IMR-90 (cell line): ENCODE measurements at regions not wholly inside any gene's neighbourhood (a gene's known extent, or its start where the extent isn't known, plus 50 kb on each side); places are given as distances from the start of the nearest gene placed in this dataset.

Experiments used
- ATAC-seq: fragments of 200-7000 bp; cut with Tn5 transposase; 2 replicates; pipeline ENCODE4 v1.9.1; 2020; ENCODE audit warnings: low read depth, mild to moderate bottlenecking, moderate library complexity
- BruUV-seq: library from RNA; stranded (reverse); fragments of 400-500 nt; replicated peaks from 2 replicates; lab custom pipeline; 2021; lab: Mats Ljungman, UMichigan
- CTCF ChIA-PET: fragments of 300-600 bp; formaldehyde crosslinking; extraction: SDS; loops from one replicate; lab custom pipeline; 2021; ENCODE audit warnings: antibody characterized with exemption; lab: Yijun Ruan, JAX
- POLR2A ChIA-PET: fragments of 300-600 bp; sonication (Branson Sonifier 250); formaldehyde crosslinking; loops from one replicate; lab custom pipeline; 2022; ENCODE audit warnings: antibody characterized with exemption; ENCODE audit not compliant: unreplicated experiment; lab: Charles Lee
- DNase-seq: peaks from one replicate; pipeline ENCODE4 v3.0.0; 2013
- H2AFZ ChIP-seq: replicated peaks from 2 replicates; pipeline ENCODE3; 2013; ENCODE audit warnings: low read length, mild to moderate bottlenecking; ENCODE audit not compliant: poor library complexity
- H2AK5ac ChIP-seq: 2 replicates; pipeline ENCODE4 v1.6.1; 2013; ENCODE audit warnings: low read depth, low read length, inconsistent platforms
- H2AK9ac ChIP-seq: replicated peaks from 2 replicates; pipeline ENCODE3; 2013; ENCODE audit warnings: mild to moderate bottlenecking, low read depth, low read length, moderate library complexity; ENCODE audit not compliant: poor library complexity
- H2BK120ac ChIP-seq: 2 replicates; pipeline ENCODE4 v1.6.1; 2013; ENCODE audit warnings: low read depth, low read length, inconsistent platforms
- H2BK15ac ChIP-seq: 3 replicates; pipeline ENCODE4 v1.6.1; 2013; ENCODE audit warnings: low read depth, low read length, inconsistent platforms
- H2BK20ac ChIP-seq: 2 replicates; pipeline ENCODE4 v1.6.1; 2013; ENCODE audit warnings: low read depth, mild to moderate bottlenecking, inconsistent platforms, low read length, moderate library complexity
- H2BK5ac ChIP-seq: 2 replicates; pipeline ENCODE4 v1.6.1; 2013; ENCODE audit warnings: mild to moderate bottlenecking, low read depth, low read length, inconsistent platforms; ENCODE audit not compliant: poor library complexity, severe bottlenecking
- H3K14ac ChIP-seq: replicated peaks from 2 replicates; pipeline ENCODE4 v1.6.1; 2013; ENCODE audit warnings: low read depth, low read length, inconsistent platforms
- H3K18ac ChIP-seq: 2 replicates; pipeline ENCODE4 v1.6.1; 2013; ENCODE audit warnings: low read depth, low read length, control low read depth
- H3K23ac ChIP-seq: 2 replicates; pipeline ENCODE4 v1.6.1; 2013; ENCODE audit warnings: low read depth, low read length, inconsistent platforms
- H3K27ac ChIP-seq: 2 replicates; pipeline ENCODE4 v1.5.1; 2013; ENCODE audit warnings: mild to moderate bottlenecking, control low read depth, low read length; ENCODE audit not compliant: insufficient read depth
- H3K27me3 ChIP-seq: 2 replicates; pipeline ENCODE4 v1.6.1; 2013; ENCODE audit warnings: low read length; ENCODE audit not compliant: control insufficient read depth, insufficient read depth
- H3K36me3 ChIP-seq: 2 replicates; pipeline ENCODE4 v1.6.1; 2013; ENCODE audit warnings: low read length, mixed read lengths; ENCODE audit not compliant: control insufficient read depth, insufficient read depth
- H3K4ac ChIP-seq: 2 replicates; pipeline ENCODE4 v1.6.1; 2013; ENCODE audit warnings: low read depth, low read length, inconsistent platforms
- H3K4me1 ChIP-seq: 2 replicates; pipeline ENCODE4 v1.6.1; 2013; ENCODE audit warnings: low read length, mixed read lengths; ENCODE audit not compliant: control insufficient read depth, insufficient read depth
- H3K4me2 ChIP-seq: 2 replicates; pipeline ENCODE4 v1.6.1; 2013; ENCODE audit warnings: low read depth, mild to moderate bottlenecking, control low read depth, low read length, moderate library complexity
- H3K4me3 ChIP-seq: 2 replicates; pipeline ENCODE4 v1.5.1; 2013; ENCODE audit warnings: low read depth, mild to moderate bottlenecking, control low read depth, low read length, moderate library complexity; ENCODE audit not compliant: insufficient read depth
- H3K56ac ChIP-seq: 2 replicates; pipeline ENCODE4 v1.6.1; 2013; ENCODE audit warnings: low read length, inconsistent platforms; ENCODE audit not compliant: insufficient read depth; ENCODE audit errors: extremely low read depth
- H3K79me1 ChIP-seq, 2 experiments: 2 replicates each; pipeline ENCODE4 v1.6.1; 2013; ENCODE audit warnings: low read length in 2 of 2, inconsistent platforms in 1 of 2, low read depth in 1 of 2
- H3K9ac ChIP-seq: 2 replicates; pipeline ENCODE4 v1.6.1; 2013; ENCODE audit warnings: low read depth, low read length, control low read depth
- H3K9me1 ChIP-seq: 2 replicates; pipeline ENCODE4 v1.6.1; 2013; ENCODE audit warnings: low read length, inconsistent platforms; ENCODE audit not compliant: insufficient read depth
- H3K9me3 ChIP-seq: 2 replicates; pipeline ENCODE4 v1.6.1; 2013; ENCODE audit warnings: low read length; ENCODE audit not compliant: control insufficient read depth, insufficient read depth
- H4K20me1 ChIP-seq: 2 replicates; pipeline ENCODE4 v1.6.1; 2013; ENCODE audit warnings: low read length, inconsistent platforms; ENCODE audit not compliant: insufficient read depth
- H4K5ac ChIP-seq: 2 replicates; pipeline ENCODE4 v1.6.1; 2013; ENCODE audit warnings: mild to moderate bottlenecking, low read depth, low read length, control low read depth
- H4K8ac ChIP-seq, 2 experiments: 2 replicates each; pipeline ENCODE4 v1.6.1; 2013; ENCODE audit warnings: low read depth in 2 of 2, low read length in 2 of 2, control low read depth in 1 of 2, inconsistent platforms in 1 of 2
- H4K91ac ChIP-seq: 2 replicates; pipeline ENCODE4 v1.6.1; 2013; ENCODE audit warnings: low read depth, low read length, inconsistent platforms; ENCODE audit not compliant: insufficient read depth
- BHLHE40 ChIP-seq: fragments of 150-350 bp; IDR thresholded peaks from 2 replicates; pipeline ENCODE4 v1.6.1; 2016; ENCODE audit warnings: mild to moderate bottlenecking, low read depth, low read length
- CHD1 ChIP-seq: IDR thresholded peaks from 2 replicates; pipeline ENCODE4 v1.6.1; 2012; ENCODE audit warnings: low read depth, low read length, improper control_type of control experiment
- FOS ChIP-seq: fragments of 150-350 bp; IDR thresholded peaks from 2 replicates; pipeline ENCODE4 v1.6.1; 2016; ENCODE audit warnings: low read depth, low read length
- MAZ ChIP-seq: IDR thresholded peaks from 2 replicates; pipeline ENCODE4 v1.6.1; 2012; ENCODE audit warnings: low read depth, mild to moderate bottlenecking, low read length, improper control_type of control experiment, moderate library complexity, borderline replicate concordance
- MXI1 ChIP-seq: IDR thresholded peaks from 2 replicates; pipeline ENCODE4 v1.6.1; 2012; ENCODE audit warnings: low read depth, mild to moderate bottlenecking, low read length, moderate library complexity, borderline replicate concordance
- NFE2L2 ChIP-seq: fragments of 150-350 bp; IDR thresholded peaks from 2 replicates; pipeline ENCODE4 v1.6.1; 2016; ENCODE audit warnings: low read depth, mild to moderate bottlenecking, low read length
- POLR2A ChIP-seq: IDR thresholded peaks from 2 replicates; pipeline ENCODE4 v1.6.1; 2012; ENCODE audit warnings: mild to moderate bottlenecking, low read depth, low read length
- RAD21 ChIP-seq: IDR thresholded peaks from 2 replicates; pipeline ENCODE4 v1.6.1; 2012; ENCODE audit warnings: low read length, improper control_type of control experiment
- WGBS, 2 experiments: methylation state at CpG; one replicate each; pipeline versions ENCODE4 v1.1.5 to v1.1.7; 2013; ENCODE audit warnings: missing lambda C conversion rate in 2 of 2; ENCODE audit not compliant: insufficient read length in 1 of 2; ENCODE audit errors: extremely low coverage in 2 of 2; 5-methylcytosine and 5-hydroxymethylcytosine counted together
- dilution Hi-C: fragments of 300-500 bp; cut with HindIII; formaldehyde crosslinking; loops from one replicate; pipeline ENCODE4 v1.14.3; 2018; ENCODE audit warnings: low sequenced_read_pairs; ENCODE audit not compliant: unreplicated experiment
- in situ Hi-C: fragments of 300-500 bp; cut with MboI; formaldehyde crosslinking; loops from 3 replicates; pipeline ENCODE4 v1.14.3; 2019; ENCODE audit warnings: low sequenced_read_pairs, inconsistent platforms, mixed read lengths
- intact Hi-C: fragments of 100-400 bp; cut with micrococcal nuclease; formaldehyde crosslinking; loops from 2 replicates; pipeline ENCODE4 v1.10.0; 2022
- TF ChIP-seq, protein P1 (sequence below): fragments of 150-350 bp; IDR thresholded peaks from 2 replicates; pipeline ENCODE4 v1.6.1; 2016; ENCODE audit warnings: low read depth, mild to moderate bottlenecking, low read length, moderate library complexity, borderline replicate concordance

DNA sequence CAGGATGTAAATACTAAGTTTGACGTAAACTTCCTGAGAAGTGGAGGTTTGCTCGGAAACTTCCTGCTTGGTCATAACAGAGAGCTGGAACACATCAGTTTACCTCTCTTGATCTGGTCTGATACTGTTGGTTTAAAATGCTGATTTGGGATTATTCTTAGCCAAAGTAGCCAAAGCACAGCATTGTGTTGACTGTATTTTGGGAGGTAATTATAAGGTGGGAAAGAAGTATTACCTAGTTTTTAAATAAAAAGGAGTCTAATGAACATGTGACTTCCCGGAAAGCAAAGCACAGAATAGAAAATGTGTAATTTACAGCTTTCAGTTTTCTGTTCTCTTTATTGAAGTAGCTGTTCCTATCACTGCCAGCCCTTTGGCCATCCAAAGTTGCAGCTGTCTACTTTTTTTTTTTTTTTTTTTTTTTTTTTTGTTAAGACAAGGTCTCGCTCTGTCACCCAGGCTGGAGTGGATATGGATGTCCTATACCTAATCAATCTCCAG lies 52.2 kb upstream of the SRP54 start:
- dilution Hi-C loops (no loop called here), in situ Hi-C loops (no loop called here), intact Hi-C loops (no loop called here)
- Histone ChIP-seq H2AK5ac (no peak overlapping the region), H4K20me1 (no peaks in the 10 kb centered on the region), H3K79me1 (no peaks in the 10 kb centered on the region), H4K8ac (no peak overlapping the region), H3K27me3 (no peaks in the 10 kb centered on the region), H3K14ac (no peak overlapping the region), H3K4ac (no peak overlapping the region), H2BK15ac (0 out of 3 replicates have a peak overlapping the region, but pooled peaks have one; percentile 39), H3K27ac (no peak overlapping the region), H2AK9ac (no peak overlapping the region), H3K18ac (no peak overlapping the region), H3K4me3 (no peak overlapping the region), H2BK5ac (no peak overlapping the region), H4K5ac (no peak overlapping the region), H2AFZ (no peak overlapping the region), H2BK120ac (no peak overlapping the region), H3K36me3 (no peaks in the 10 kb centered on the region), H3K56ac (no peak overlapping the region), H3K9ac (no peak overlapping the region), H3K9me1 (no peaks in the 10 kb centered on the region; the same call in 1 of the 2 replicates), H3K4me1 (no peaks in the 10 kb centered on the region), H3K23ac (no peak overlapping the region), H2BK20ac (no peak overlapping the region), H3K4me2 (no peak overlapping the region), H3K9me3 (no peaks in the 10 kb centered on the region), H4K91ac (no peak overlapping the region)
- ATAC-seq (no peak), DNase-seq (no peak)
- TF ChIP-seq CHD1 (no peak), NFE2L2 (no peak), FOS (no peak), BHLHE40 (no peak), POLR2A (no peak), MXI1 (no peak), MAZ (no peak), RAD21 (no peak)
- TF ChIP-seq, protein P1, sequence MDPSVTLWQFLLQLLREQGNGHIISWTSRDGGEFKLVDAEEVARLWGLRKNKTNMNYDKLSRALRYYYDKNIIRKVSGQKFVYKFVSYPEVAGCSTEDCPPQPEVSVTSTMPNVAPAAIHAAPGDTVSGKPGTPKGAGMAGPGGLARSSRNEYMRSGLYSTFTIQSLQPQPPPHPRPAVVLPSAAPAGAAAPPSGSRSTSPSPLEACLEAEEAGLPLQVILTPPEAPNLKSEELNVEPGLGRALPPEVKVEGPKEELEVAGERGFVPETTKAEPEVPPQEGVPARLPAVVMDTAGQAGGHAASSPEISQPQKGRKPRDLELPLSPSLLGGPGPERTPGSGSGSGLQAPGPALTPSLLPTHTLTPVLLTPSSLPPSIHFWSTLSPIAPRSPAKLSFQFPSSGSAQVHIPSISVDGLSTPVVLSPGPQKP, result no peak
- TSS peak; percentile 13 for BruUV-seq
- WGBS, 2 experiments, result no CpG with 5 or more reads among the region's 4 CpGs
- POLR2A ChIA-PET, result no interaction called here
- CTCF ChIA-PET, result no interaction called here
